ENCODE measurements at regions not wholly inside any gene's neighbourhood (a gene's known extent, or its start where the extent isn't known, plus 50 kb on each side); places are given as distances from the start of the nearest gene placed in this dataset.

DNA sequence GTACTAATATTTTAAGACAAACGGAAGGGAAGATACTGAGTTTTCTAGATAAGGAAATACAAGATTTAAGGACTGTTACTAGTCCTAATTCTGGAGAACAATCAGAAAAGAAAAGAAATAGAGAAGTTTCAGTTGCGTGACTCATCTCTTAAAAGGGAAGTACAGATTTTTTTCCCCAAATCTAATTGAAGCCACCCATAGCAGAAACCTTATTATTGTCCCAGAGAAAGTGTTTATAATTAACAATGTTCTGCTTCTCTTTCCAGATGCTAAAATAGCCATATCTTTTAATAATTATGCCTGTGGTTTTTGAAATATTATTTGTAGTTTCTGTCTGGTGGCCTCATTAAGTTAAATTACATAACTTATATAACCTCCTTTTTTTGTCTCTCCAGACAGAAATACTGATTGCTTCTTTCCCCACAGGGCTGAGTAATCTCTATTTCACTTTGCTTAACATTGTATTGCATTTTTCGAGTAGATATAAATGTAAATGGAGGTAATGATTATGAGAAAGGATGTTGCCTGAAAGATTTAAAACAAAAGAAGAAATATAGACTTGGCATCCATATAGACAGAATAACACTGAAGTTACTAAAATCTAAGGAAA, 240.7 kb upstream of the MBL2 start:
- Mint-ChIP-seq H3K36me3 (no peaks in the 10 kb centered on the region), H3K27me3 (no peaks in the 10 kb centered on the region), H3K27ac (no peak overlapping the region), H3K4me3 (no peak overlapping the region), H3K4me1 (no peaks in the 10 kb centered on the region), H3K9me3 (peaks cover 0 to 7% (median 1%) of the 10 kb centered on the region in 7 donors)
- Histone ChIP-seq H3K36me3 (ENCODE audit: control insufficient read depth, insufficient read depth, low read length) (no peaks in the 10 kb centered on the region), H3K27me3 (ENCODE audit: control insufficient read depth, insufficient read depth, low read length) (no peaks in the 10 kb centered on the region), H3K4me1 (ENCODE audit: control insufficient read depth, insufficient read depth, low read length, poor library complexity, severe bottlenecking) (no peaks in the 10 kb centered on the region), H3K9me3 (ENCODE audit: control insufficient read depth in 2 of 2, low read length in 2 of 2) (no peaks in the 10 kb centered on the region), H3K27ac (ENCODE audit: insufficient read depth, low read length, poor library complexity, severe bottlenecking) (no peak overlapping the region), H3K4me3 (ENCODE audit: low read depth, low read length) (no peak overlapping the region)
- DNase-seq (no peak), ATAC-seq (ENCODE audit: low read depth in 2 of 2) (no peak)

DNA sequence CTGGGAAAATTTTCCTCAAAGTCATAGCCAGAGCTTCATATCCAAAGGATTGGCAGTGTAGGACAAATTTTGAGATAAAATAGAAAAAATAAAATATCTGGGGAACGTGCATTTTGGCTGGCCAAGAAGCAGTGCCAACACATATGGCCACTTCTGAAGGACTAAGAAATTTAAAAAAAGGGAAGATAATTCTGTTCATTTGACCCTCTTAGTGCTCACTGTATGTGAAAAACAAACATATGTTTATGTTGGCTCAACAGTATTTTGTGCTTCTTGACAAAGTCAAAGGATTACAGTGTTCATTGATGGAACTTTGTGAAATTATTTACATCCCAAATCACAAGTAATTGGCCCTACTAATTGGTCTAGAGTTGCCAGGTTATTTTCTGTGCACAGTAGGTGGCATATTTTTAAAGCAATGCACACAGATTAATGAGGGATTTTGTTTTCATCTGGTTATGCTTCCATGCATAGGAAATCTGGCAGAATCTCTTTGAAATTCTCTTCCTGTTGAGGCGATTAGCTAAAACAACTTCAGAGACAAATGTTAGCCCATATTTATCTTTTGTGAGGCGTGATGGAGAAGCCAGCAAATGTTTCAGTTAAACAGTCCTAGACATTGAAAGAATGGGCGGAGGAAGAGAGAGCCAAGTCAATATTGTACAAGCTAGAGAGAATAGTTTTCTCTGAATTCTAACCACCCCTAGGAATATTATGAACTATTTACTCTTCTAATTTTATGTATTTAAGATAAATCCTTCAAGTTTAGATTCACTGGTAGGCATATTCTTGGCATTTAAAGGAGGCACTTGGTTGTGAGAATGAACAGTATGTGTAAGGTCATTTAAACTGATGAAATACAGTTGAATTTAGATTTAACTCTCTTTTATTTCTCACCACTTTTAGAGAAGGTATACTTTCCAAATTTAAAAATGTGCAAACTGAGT, 237.7 kb upstream of the MBL2 start:
- no peak for ATAC-seq (ENCODE audit: low read depth in 2 of 2)

DNA sequence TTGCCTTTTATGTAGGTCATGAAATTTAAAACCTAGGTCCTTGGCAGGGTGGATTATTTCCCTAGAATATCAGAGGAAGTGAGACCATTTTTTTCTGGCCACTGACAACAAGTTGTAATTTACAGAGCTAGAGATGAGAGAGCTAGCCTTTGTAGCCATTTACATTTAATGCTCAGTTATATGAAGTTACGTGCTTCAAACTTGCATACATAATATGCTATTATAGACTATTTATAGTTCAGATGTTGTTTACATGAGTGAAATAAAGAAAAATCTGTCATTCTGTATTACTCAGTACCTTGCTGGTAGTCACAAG, 234.9 kb upstream of the MBL2 start:
- no peak overlapping the region for H3K27ac Mint-ChIP-seq

More for the DNA sequence above, 237.7 kb upstream of the MBL2 start:
- no peaks in the 10 kb centered on the region for H3K36me3 Mint-ChIP-seq
- H3K27ac ChIP-seq (ENCODE audit: insufficient read depth, low read length, poor library complexity, severe bottlenecking): no peak overlapping the region
- H3K4me3 Mint-ChIP-seq: no peak overlapping the region
- no peaks in the 10 kb centered on the region for H3K4me1 ChIP-seq (ENCODE audit: control insufficient read depth, insufficient read depth, low read length, poor library complexity, severe bottlenecking)
- H3K9me3 Mint-ChIP-seq: peaks cover 0 to 7% (median under 1%) of the 10 kb centered on the region in 7 donors
- H3K27me3 Mint-ChIP-seq: no peaks in the 10 kb centered on the region
- H3K9me3 ChIP-seq (ENCODE audit: control insufficient read depth in 2 of 2, low read length in 2 of 2): no peaks in the 10 kb centered on the region
- H3K4me3 ChIP-seq (ENCODE audit: low read depth, low read length): no peak overlapping the region
- no peak for DNase-seq
- no peaks in the 10 kb centered on the region for H3K36me3 ChIP-seq (ENCODE audit: control insufficient read depth, insufficient read depth, low read length)
- no peak overlapping the region for H3K27ac Mint-ChIP-seq
- H3K27me3 ChIP-seq (ENCODE audit: control insufficient read depth, insufficient read depth, low read length): no peaks in the 10 kb centered on the region
- no peaks in the 10 kb centered on the region for H3K4me1 Mint-ChIP-seq

DNA sequence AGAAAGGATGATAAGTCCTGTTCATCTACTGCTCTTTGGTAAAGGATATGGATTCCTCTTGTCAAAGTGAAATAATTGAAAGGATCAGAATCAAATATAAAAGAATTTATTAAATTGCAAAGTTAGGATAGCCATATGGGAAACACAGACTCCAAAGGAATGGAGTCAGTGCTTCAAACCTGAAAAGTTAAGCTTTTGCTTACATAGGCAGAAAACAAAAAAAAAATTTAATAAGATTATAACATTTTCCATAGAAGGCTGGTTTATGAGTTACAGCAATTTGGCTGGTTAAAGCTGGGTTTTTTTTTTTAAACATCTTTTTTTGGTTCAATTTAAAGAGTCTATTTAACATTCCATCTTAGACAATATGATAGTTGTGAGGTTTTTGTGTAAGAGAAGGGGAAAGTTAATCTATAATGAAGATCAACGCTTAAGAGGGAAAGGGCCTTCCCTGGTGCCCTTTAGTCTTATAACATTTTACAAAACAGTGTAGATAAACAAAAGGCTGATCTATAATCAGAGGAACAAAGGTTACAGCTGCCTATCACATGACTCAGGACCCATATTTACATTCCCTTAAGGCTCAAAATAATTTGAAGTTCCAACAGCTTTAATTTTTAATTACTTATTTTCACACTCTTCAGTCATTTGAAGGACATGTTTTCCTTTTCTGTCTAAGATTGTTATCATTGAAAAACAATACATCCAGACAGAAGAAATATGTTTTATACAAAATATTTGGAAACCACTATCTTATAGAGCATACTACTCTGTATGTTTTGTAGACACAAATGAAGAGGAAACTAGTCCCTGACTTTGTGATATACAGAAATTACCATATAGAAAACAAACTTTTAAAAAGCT, 234.3 kb upstream of the MBL2 start:
- Histone ChIP-seq H3K36me3 (ENCODE audit: control insufficient read depth, insufficient read depth, low read length) (no peaks in the 10 kb centered on the region), H3K4me1 (ENCODE audit: control insufficient read depth, insufficient read depth, low read length, poor library complexity, severe bottlenecking) (no peaks in the 10 kb centered on the region), H3K27me3 (ENCODE audit: control insufficient read depth, insufficient read depth, low read length) (no peaks in the 10 kb centered on the region), H3K4me3 (ENCODE audit: low read depth, low read length) (no peak overlapping the region), H3K27ac (ENCODE audit: insufficient read depth, low read length, poor library complexity, severe bottlenecking) (no peak overlapping the region), H3K9me3 (ENCODE audit: control insufficient read depth in 2 of 2, low read length in 2 of 2) (no peaks in the 10 kb centered on the region)
- ATAC-seq (ENCODE audit: low read depth in 2 of 2): no peak
- H3K27me3 Mint-ChIP-seq: no peaks in the 10 kb centered on the region
- H3K36me3 Mint-ChIP-seq: no peaks in the 10 kb centered on the region
- DNase-seq: no peak
- H3K9me3 Mint-ChIP-seq: peaks cover 0 to 9% (median 7%) of the 10 kb centered on the region in 7 donors
- H3K4me1 Mint-ChIP-seq: no peaks in the 10 kb centered on the region
- H3K27ac Mint-ChIP-seq: no peak overlapping the region
- H3K4me3 Mint-ChIP-seq: no peak overlapping the region

More for the DNA sequence above, 234.9 kb upstream of the MBL2 start:
- no peak for DNase-seq
- no peaks in the 10 kb centered on the region for H3K4me1 Mint-ChIP-seq
- no peaks in the 10 kb centered on the region for H3K4me1 ChIP-seq (ENCODE audit: control insufficient read depth, insufficient read depth, low read length, poor library complexity, severe bottlenecking)
- no peak overlapping the region for H3K4me3 Mint-ChIP-seq
- no peak overlapping the region for H3K4me3 ChIP-seq (ENCODE audit: low read depth, low read length)
- no peaks in the 10 kb centered on the region for H3K36me3 ChIP-seq (ENCODE audit: control insufficient read depth, insufficient read depth, low read length)
- H3K27ac ChIP-seq (ENCODE audit: insufficient read depth, low read length, poor library complexity, severe bottlenecking): no peak overlapping the region
- H3K9me3 Mint-ChIP-seq: peaks cover 0 to 9% (median 7%) of the 10 kb centered on the region in 7 donors
- H3K27me3 Mint-ChIP-seq: no peaks in the 10 kb centered on the region
- H3K9me3 ChIP-seq (ENCODE audit: control insufficient read depth in 2 of 2, low read length in 2 of 2): no peaks in the 10 kb centered on the region
- ATAC-seq (ENCODE audit: low read depth in 2 of 2): no peak
- no peaks in the 10 kb centered on the region for H3K36me3 Mint-ChIP-seq
- H3K27me3 ChIP-seq (ENCODE audit: control insufficient read depth, insufficient read depth, low read length): no peaks in the 10 kb centered on the region

DNA sequence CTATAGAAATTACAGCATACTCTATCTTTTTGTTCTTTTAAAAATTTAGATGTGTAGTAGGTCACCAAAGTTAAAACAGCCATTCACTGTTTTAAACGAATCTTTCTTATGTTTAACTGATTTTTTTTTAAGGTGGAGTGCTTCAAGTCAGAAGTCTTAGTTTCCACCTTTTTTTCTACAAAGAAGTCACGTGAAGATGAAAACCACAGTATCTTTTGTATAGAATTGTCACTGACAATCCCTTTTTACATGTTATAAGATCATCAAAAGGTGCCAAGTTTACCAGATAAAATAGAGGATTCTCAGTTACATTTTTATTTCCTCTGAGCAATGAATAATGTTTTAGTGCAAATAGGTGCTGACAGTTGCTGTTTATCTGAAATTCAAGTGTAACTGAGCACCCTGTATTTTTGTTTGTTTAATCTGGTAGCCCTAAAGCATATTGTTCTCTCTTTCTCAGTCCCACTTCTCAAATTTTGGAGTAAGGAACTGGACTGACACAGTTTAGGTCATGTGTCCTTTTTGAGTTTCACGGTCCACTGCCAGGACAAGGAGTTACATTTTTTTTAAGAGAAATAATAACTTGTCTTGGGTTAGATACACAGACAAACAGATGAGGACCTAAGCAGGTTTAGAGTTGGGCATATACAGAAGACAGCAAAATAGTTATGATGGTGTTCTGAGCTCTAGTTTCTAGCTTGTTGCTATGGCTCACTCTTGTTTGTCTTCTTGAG, 233.2 kb upstream of the MBL2 start:
- Mint-ChIP-seq H3K4me1 (no peaks in the 10 kb centered on the region), H3K27me3 (no peaks in the 10 kb centered on the region), H3K9me3 (peaks cover 0 to 9% (median 6%) of the 10 kb centered on the region in 7 donors), H3K27ac (no peak overlapping the region), H3K36me3 (no peaks in the 10 kb centered on the region), H3K4me3 (no peak overlapping the region)
- H3K36me3 ChIP-seq (ENCODE audit: control insufficient read depth, insufficient read depth, low read length): no peaks in the 10 kb centered on the region
- no peak overlapping the region for H3K4me3 ChIP-seq (ENCODE audit: low read depth, low read length)
- DNase-seq: no peak
- H3K27ac ChIP-seq (ENCODE audit: insufficient read depth, low read length, poor library complexity, severe bottlenecking): no peak overlapping the region
- no peaks in the 10 kb centered on the region for H3K9me3 ChIP-seq (ENCODE audit: control insufficient read depth in 2 of 2, low read length in 2 of 2)
- H3K4me1 ChIP-seq (ENCODE audit: control insufficient read depth, insufficient read depth, low read length, poor library complexity, severe bottlenecking): no peaks in the 10 kb centered on the region
- H3K27me3 ChIP-seq (ENCODE audit: control insufficient read depth, insufficient read depth, low read length): no peaks in the 10 kb centered on the region
- no peak for ATAC-seq (ENCODE audit: low read depth in 2 of 2)

DNA sequence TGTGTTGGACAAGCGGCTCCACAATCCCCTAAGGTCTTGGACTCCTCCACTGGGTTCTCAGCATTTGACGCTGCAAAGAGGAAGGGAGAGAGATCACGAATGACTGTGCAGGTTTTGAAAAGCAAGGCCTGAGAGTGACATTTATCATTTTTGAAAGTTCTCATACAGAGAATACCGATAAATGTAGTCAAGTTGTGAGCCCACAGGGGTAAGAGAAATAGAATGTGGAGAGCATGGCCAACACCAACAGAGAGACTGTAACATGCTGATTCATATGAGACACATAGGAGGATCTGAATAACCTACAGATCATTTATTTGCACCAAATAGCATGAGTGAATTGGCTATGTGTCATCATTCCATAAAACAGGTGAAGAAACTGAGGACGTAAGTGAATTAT, 230.5 kb upstream of the MBL2 start:
- H3K27ac ChIP-seq (ENCODE audit: insufficient read depth, low read length, poor library complexity, severe bottlenecking): no peak overlapping the region
- no peaks in the 10 kb centered on the region for H3K4me1 Mint-ChIP-seq

DNA sequence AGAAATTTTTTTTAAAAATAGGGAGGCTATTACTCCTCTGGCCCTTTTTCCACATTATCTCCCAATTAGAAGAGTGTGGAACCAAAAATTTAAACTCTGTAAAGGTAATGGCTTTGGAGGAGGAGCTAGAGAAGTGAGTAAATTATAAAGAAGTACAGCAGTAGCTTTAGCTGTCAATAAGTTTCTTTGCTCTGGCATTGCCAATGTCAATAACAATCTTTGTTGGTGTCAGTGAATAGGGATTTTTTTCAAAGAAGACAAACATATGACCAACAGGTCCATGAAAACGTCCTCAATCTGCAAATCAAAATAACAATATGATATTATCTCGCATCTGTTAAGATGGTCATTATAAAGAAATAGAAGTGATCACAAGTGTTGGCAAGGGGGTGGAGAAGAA, 227.1 kb upstream of the MBL2 start:
- Mint-ChIP-seq H3K36me3 (no peaks in the 10 kb centered on the region), H3K9me3 (peaks cover 0 to 17% (median 10%) of the 10 kb centered on the region in 7 donors), H3K4me3 (no peak overlapping the region), H3K27ac (no peak overlapping the region), H3K4me1 (no peaks in the 10 kb centered on the region), H3K27me3 (no peaks in the 10 kb centered on the region)
- H3K27ac ChIP-seq (ENCODE audit: insufficient read depth, low read length, poor library complexity, severe bottlenecking): no peak overlapping the region
- DNase-seq (no peak), ATAC-seq (ENCODE audit: low read depth in 2 of 2) (no peak)
- no peaks in the 10 kb centered on the region for H3K4me1 ChIP-seq (ENCODE audit: control insufficient read depth, insufficient read depth, low read length, poor library complexity, severe bottlenecking)
- no peaks in the 10 kb centered on the region for H3K27me3 ChIP-seq (ENCODE audit: control insufficient read depth, insufficient read depth, low read length)
- no peak overlapping the region for H3K4me3 ChIP-seq (ENCODE audit: low read depth, low read length)
- H3K36me3 ChIP-seq (ENCODE audit: control insufficient read depth, insufficient read depth, low read length): no peaks in the 10 kb centered on the region
- H3K9me3 ChIP-seq (ENCODE audit: control insufficient read depth in 2 of 2, low read length in 2 of 2): peaks cover 0 to 6% of the 10 kb centered on the region in 2 experiments

More for the DNA sequence above, 230.5 kb upstream of the MBL2 start:
- Mint-ChIP-seq H3K27me3 (no peaks in the 10 kb centered on the region), H3K4me3 (no peak overlapping the region), H3K9me3 (peaks cover 0 to 10% (median 9%) of the 10 kb centered on the region in 7 donors), H3K27ac (no peak overlapping the region), H3K36me3 (no peaks in the 10 kb centered on the region)
- no peaks in the 10 kb centered on the region for H3K27me3 ChIP-seq (ENCODE audit: control insufficient read depth, insufficient read depth, low read length)
- ATAC-seq (ENCODE audit: low read depth in 2 of 2) (no peak), DNase-seq (no peak)
- H3K4me1 ChIP-seq (ENCODE audit: control insufficient read depth, insufficient read depth, low read length, poor library complexity, severe bottlenecking): no peaks in the 10 kb centered on the region
- H3K9me3 ChIP-seq (ENCODE audit: control insufficient read depth in 2 of 2, low read length in 2 of 2): no peaks in the 10 kb centered on the region
- H3K36me3 ChIP-seq (ENCODE audit: control insufficient read depth, insufficient read depth, low read length): no peaks in the 10 kb centered on the region
- H3K4me3 ChIP-seq (ENCODE audit: low read depth, low read length): no peak overlapping the region
